Loucy (cell line): ENCODE measurements at regions not wholly inside any gene's neighbourhood (a gene's known extent, or its start where the extent isn't known, plus 50 kb on each side); places are given as distances from the start of the nearest gene placed in this dataset.

Source experiments
- H2AFZ ChIP-seq: fragments of 200-600 bp; sonication (generic); 2 replicates; pipeline ENCODE4 v1.6.0; 2016; ENCODE audit warnings: antibody characterized with exemption, mild to moderate bottlenecking, low read length, moderate library complexity
- H3F3A ChIP-seq: fragments of 200-600 bp; 2 replicates; pipeline ENCODE4 v1.6.0; 2016; ENCODE audit warnings: antibody characterized with exemption, low read depth, mild to moderate bottlenecking
- H3K27me3 ChIP-seq: fragments of 200-600 bp; sonication (generic); 2 replicates; pipeline ENCODE4 v1.6.1; 2014; ENCODE audit warnings: low read length, mild to moderate bottlenecking; ENCODE audit not compliant: insufficient read depth, poor library complexity, severe bottlenecking
- H3K36me3 ChIP-seq: fragments of 200-600 bp; sonication (generic); 2 replicates; pipeline ENCODE4 v1.6.1; 2016; ENCODE audit warnings: low read length; ENCODE audit not compliant: insufficient read depth
- H3K4me1 ChIP-seq: fragments of 200-600 bp; sonication (generic); 2 replicates; pipeline ENCODE4 v1.5.1; 2014; ENCODE audit warnings: low read length, mild to moderate bottlenecking; ENCODE audit not compliant: insufficient read depth, poor library complexity, severe bottlenecking
- H3K4me2 ChIP-seq: fragments of 200-600 bp; sonication (generic); 2 replicates; pipeline ENCODE4 v1.6.0; 2014; ENCODE audit warnings: antibody characterized with exemption, low read length, low read depth, mild to moderate bottlenecking; ENCODE audit not compliant: poor library complexity, severe bottlenecking
- H3K4me3 ChIP-seq: fragments of 200-600 bp; sonication (generic); 2 replicates; pipeline ENCODE4 v1.5.1; 2014; ENCODE audit warnings: low read length, mild to moderate bottlenecking, mixed read lengths; ENCODE audit not compliant: poor library complexity, severe bottlenecking
- H3K79me2 ChIP-seq: fragments of 200-600 bp; sonication (generic); 2 replicates; pipeline ENCODE4 v1.6.1; 2014; ENCODE audit warnings: low read length; ENCODE audit not compliant: insufficient read depth
- H3K9ac ChIP-seq: fragments of 200-600 bp; sonication (generic); 2 replicates; pipeline ENCODE4 v1.6.0; 2014; ENCODE audit warnings: mild to moderate bottlenecking, low read depth, low read length, moderate library complexity; ENCODE audit not compliant: poor library complexity, severe bottlenecking
- H3K9me2 ChIP-seq: fragments of 200-600 bp; sonication (generic); replicated peaks from 2 replicates; pipeline ENCODE4 v1.6.1; 2016; ENCODE audit warnings: low read depth, low read length, mixed read lengths
- H3K9me3 ChIP-seq: fragments of 200-600 bp; sonication (generic); 2 replicates; pipeline ENCODE4 v1.6.1; 2014; ENCODE audit warnings: mild to moderate bottlenecking, antibody characterized with exemption, low read length, low read depth; ENCODE audit not compliant: insufficient read depth
- H4K20me1 ChIP-seq: fragments of 200-600 bp; sonication (generic); 2 replicates; pipeline ENCODE4 v1.6.0; 2014; ENCODE audit warnings: antibody characterized with exemption, low read length, mild to moderate bottlenecking; ENCODE audit not compliant: insufficient read depth, poor library complexity, severe bottlenecking
- CTCF ChIP-seq: fragments of 200-600 bp; sonication (generic); conservative IDR thresholded peaks from 2 replicates; pipeline ENCODE4 v1.5.1; 2014; ENCODE audit warnings: mild to moderate bottlenecking, antibody characterized with exemption, low read length
- EZH2phosphoT487 ChIP-seq: fragments of 200-600 bp; IDR thresholded peaks from 2 replicates; pipeline ENCODE4 v1.6.1; 2018; ENCODE audit warnings: antibody characterized with exemption, mild to moderate bottlenecking, moderate library complexity, borderline replicate concordance

- TF ChIP-seq CTCF (no peak), EZH2phosphoT487 (no peak)
- no peaks in the 10 kb centered on the region for H3K79me2 ChIP-seq
- H3K27me3 ChIP-seq, result no peaks in the 10 kb centered on the region
- no peaks in the 10 kb centered on the region for H3F3A ChIP-seq
- no peak overlapping the region for H3K4me3 ChIP-seq
- H3K9me3 ChIP-seq, result no peaks in the 10 kb centered on the region
- H3K9ac ChIP-seq, result no peak overlapping the region
- H3K4me2 ChIP-seq, result no peak overlapping the region
- H2AFZ ChIP-seq, result no peak overlapping the region
- no peaks in the 10 kb centered on the region for H3K4me1 ChIP-seq
- no peaks in the 10 kb centered on the region for H3K36me3 ChIP-seq
- no peaks in the 10 kb centered on the region for H3K9me2 ChIP-seq
- no peaks in the 10 kb centered on the region for H4K20me1 ChIP-seq
Measured at GRCh38 chr20:51176876-51177275, 154.0 kb upstream of the KCNG1 start.

DNA sequence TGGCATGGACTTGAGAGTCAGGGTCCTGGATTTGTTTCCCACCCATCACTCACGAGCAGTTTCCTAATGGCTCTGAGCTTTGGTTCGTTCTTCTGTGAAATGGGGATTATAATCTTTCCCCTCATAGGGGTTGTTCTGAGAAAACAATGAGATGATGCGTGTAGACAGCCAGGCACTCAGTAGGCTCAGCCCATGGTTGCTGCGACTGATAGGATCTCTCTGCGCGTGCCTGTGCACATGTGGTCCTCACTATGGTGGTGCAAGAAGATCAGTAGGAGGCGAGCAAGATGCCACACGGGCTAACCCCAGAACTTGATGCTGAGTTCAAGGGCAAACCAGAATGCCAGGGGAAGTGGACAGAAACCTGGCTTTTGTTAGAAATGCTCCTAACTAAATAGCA is 153.5 kb upstream of the KCNG1 start:
- no peak overlapping the region for H3K4me3 ChIP-seq
- H3K27me3 ChIP-seq, result no peaks in the 10 kb centered on the region
- TF ChIP-seq EZH2phosphoT487 (no peak), CTCF (no peak)
- H3K4me1 ChIP-seq, result no peaks in the 10 kb centered on the region
- no peaks in the 10 kb centered on the region for H3K79me2 ChIP-seq
- H3K36me3 ChIP-seq, result no peaks in the 10 kb centered on the region
- H3K9me3 ChIP-seq, result no peaks in the 10 kb centered on the region
- no peaks in the 10 kb centered on the region for H3K9me2 ChIP-seq
- no peaks in the 10 kb centered on the region for H4K20me1 ChIP-seq
- H3K9ac ChIP-seq, result no peak overlapping the region
- H3F3A ChIP-seq, result no peaks in the 10 kb centered on the region
- H3K4me2 ChIP-seq, result no peak overlapping the region
- H2AFZ ChIP-seq, result no peak overlapping the region

DNA sequence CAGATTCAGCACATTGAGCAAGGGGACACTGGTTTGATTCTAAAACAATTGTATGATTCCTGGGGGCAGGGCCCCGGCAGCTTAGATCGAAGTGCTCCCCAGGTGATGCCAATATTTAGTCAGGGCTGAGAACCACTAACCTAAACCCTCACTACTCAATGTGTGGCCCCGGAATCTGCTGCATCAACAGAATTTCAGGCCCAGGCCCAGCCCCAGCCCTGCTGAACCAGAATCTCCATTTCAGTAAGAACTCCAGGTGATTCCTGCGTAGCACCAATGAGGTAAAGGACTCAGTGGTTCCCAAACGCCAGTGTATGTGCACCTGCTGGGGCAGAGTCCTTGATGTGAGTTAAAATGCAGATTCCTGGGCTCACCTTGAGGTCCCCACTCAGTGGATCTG is 152.8 kb upstream of the KCNG1 start:
- Histone ChIP-seq H3K4me2 (no peak overlapping the region), H3K27me3 (no peaks in the 10 kb centered on the region), H3K4me3 (no peak overlapping the region), H3K9me3 (no peaks in the 10 kb centered on the region), H3K9ac (no peak overlapping the region), H3K36me3 (no peaks in the 10 kb centered on the region), H3K4me1 (no peaks in the 10 kb centered on the region), H3K9me2 (no peaks in the 10 kb centered on the region), H2AFZ (no peak overlapping the region), H4K20me1 (no peaks in the 10 kb centered on the region), H3K79me2 (no peaks in the 10 kb centered on the region), H3F3A (no peaks in the 10 kb centered on the region)
- TF ChIP-seq CTCF (no peak), EZH2phosphoT487 (no peak)
